Astrocyte (in vitro differentiated cells and primary cell): ENCODE measurements at regions not wholly inside any gene's neighbourhood (a gene's known extent, or its start where the extent isn't known, plus 50 kb on each side); places are given as distances from the start of the nearest gene placed in this dataset.

Experiments used
- DNase-seq: peaks from one replicate; pipeline ENCODE4 v3.0.0-alpha.2; 2010; ENCODE audit warnings: low read depth
- FAIRE-seq: peaks from 2 replicates; lab custom pipeline; 2011; peaks lifted over from hg19 to GRCh38; lab: Jason Lieb, UNC
- H2AFZ ChIP-seq: 2 replicates; pipeline ENCODE4 v1.6.0; 2012; ENCODE audit warnings: low read depth, low read length, inconsistent platforms
- H3K27ac ChIP-seq: 2 replicates; pipeline ENCODE4 v1.5.1; 2011; ENCODE audit warnings: low read depth, low read length, inconsistent platforms
- H3K27me3 ChIP-seq: 2 replicates; pipeline ENCODE4 v1.6.0; 2011; ENCODE audit warnings: low read length, inconsistent platforms; ENCODE audit not compliant: insufficient read depth
- H3K36me3 ChIP-seq: 2 replicates; pipeline ENCODE4 v1.5.1; 2011; ENCODE audit warnings: low read length, inconsistent platforms; ENCODE audit not compliant: insufficient read depth
- H3K4me1 ChIP-seq: 2 replicates; pipeline ENCODE4 v1.5.1; 2011; ENCODE audit warnings: low read length, inconsistent platforms; ENCODE audit not compliant: insufficient read depth
- H3K4me2 ChIP-seq: 2 replicates; pipeline ENCODE4 v1.6.0; 2012; ENCODE audit warnings: low read length, inconsistent platforms
- H3K4me3 ChIP-seq: 2 replicates; pipeline ENCODE4 v1.5.1; 2011; ENCODE audit warnings: low read depth, mild to moderate bottlenecking, low read length, inconsistent platforms; ENCODE audit not compliant: insufficient read depth
- H3K79me2 ChIP-seq: 2 replicates; pipeline ENCODE4 v1.6.0; 2012; ENCODE audit warnings: mild to moderate bottlenecking, low read length, inconsistent platforms; ENCODE audit not compliant: insufficient read depth
- H3K9ac ChIP-seq: 2 replicates; pipeline ENCODE4 v1.6.0; 2012; ENCODE audit warnings: mild to moderate bottlenecking, low read length, inconsistent platforms
- H3K9me3 ChIP-seq: 2 replicates; pipeline ENCODE4 v1.5.1; 2012; ENCODE audit warnings: low read depth, mild to moderate bottlenecking, low read length, inconsistent platforms; ENCODE audit not compliant: insufficient read depth
- H4K20me1 ChIP-seq: 2 replicates; pipeline ENCODE4 v1.6.0; 2012; ENCODE audit warnings: low read length, inconsistent platforms; ENCODE audit not compliant: insufficient read depth
- H3K27ac Mint-ChIP-seq: one replicate; pipeline ENCODE4 v1.8.0; 2021; ENCODE audit warnings: mild to moderate bottlenecking, mixed read lengths; ENCODE audit not compliant: unreplicated experiment
- H3K27me3 Mint-ChIP-seq: one replicate; pipeline ENCODE4 v1.8.0; 2021; ENCODE audit warnings: low read depth, mixed read lengths; ENCODE audit not compliant: unreplicated experiment
- H3K36me3 Mint-ChIP-seq: one replicate; pipeline ENCODE4 v1.8.0; 2021; ENCODE audit warnings: low read depth, mixed read lengths; ENCODE audit not compliant: unreplicated experiment
- H3K4me1 Mint-ChIP-seq: one replicate; pipeline ENCODE4 v1.8.0; 2021; ENCODE audit warnings: low read depth, mixed read lengths; ENCODE audit not compliant: unreplicated experiment
- H3K4me3 Mint-ChIP-seq: one replicate; pipeline ENCODE4 v1.8.0; 2021; ENCODE audit warnings: mild to moderate bottlenecking, moderate library complexity, mixed read lengths; ENCODE audit not compliant: unreplicated experiment
- H3K9me3 Mint-ChIP-seq: one replicate; pipeline ENCODE4 v1.8.0; 2021; ENCODE audit warnings: mild to moderate bottlenecking, mixed read lengths; ENCODE audit not compliant: unreplicated experiment
- EZH2 ChIP-seq: IDR thresholded peaks from 2 replicates; pipeline ENCODE4 v1.6.1; 2012; ENCODE audit warnings: mild to moderate bottlenecking, low read length, inconsistent platforms; ENCODE audit not compliant: insufficient read depth
- TF ChIP-seq, protein P1 (sequence below): IDR thresholded peaks from 2 replicates; pipeline ENCODE4 v1.5.1; 2011; ENCODE audit warnings: low read depth, mild to moderate bottlenecking, inconsistent platforms, low read length, moderate library complexity; ENCODE audit not compliant: insufficient read depth

DNA sequence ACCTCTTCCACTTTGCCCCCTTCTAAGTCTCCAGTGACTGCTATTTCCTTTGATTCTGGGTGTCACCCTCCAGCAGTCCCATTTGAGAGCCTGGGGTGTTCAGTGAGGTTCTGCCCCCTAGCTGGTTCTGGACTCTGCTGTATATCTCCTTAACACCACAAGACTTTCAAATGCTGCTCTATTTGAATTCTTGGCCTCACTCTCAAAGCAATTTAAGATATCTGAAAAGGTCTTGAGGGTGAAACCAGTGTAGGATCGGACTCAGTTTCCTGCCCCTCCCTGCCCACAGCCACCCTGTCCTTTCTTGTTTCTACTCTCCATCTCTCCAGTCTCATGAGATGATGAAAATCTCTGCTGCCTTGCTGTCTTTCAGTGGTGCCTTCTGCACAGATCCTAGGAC, 280.9 kb downstream of the TENT4A start:
- H2AFZ ChIP-seq: no peak overlapping the region
- no peaks in the 10 kb centered on the region for H3K9me3 ChIP-seq
- Mint-ChIP-seq H3K27ac (no peak overlapping the region), H3K4me1 (peaks cover 6% of the 10 kb centered on the region), H3K36me3 (no peaks in the 10 kb centered on the region), H3K9me3 (peaks cover 2% of the 10 kb centered on the region), H3K27me3 (no peaks in the 10 kb centered on the region), H3K4me3 (no peak overlapping the region)
- H3K27me3 ChIP-seq: peaks cover 2% of the 10 kb centered on the region
- H3K4me3 ChIP-seq: no peak overlapping the region
- no peaks in the 10 kb centered on the region for H3K36me3 ChIP-seq
- no peaks in the 10 kb centered on the region for H3K4me1 ChIP-seq
- no peak for DNase-seq
- H3K9ac ChIP-seq: no peak overlapping the region
- no peaks in the 10 kb centered on the region for H3K79me2 ChIP-seq
- FAIRE-seq: no peak
- TF ChIP-seq, protein P1, sequence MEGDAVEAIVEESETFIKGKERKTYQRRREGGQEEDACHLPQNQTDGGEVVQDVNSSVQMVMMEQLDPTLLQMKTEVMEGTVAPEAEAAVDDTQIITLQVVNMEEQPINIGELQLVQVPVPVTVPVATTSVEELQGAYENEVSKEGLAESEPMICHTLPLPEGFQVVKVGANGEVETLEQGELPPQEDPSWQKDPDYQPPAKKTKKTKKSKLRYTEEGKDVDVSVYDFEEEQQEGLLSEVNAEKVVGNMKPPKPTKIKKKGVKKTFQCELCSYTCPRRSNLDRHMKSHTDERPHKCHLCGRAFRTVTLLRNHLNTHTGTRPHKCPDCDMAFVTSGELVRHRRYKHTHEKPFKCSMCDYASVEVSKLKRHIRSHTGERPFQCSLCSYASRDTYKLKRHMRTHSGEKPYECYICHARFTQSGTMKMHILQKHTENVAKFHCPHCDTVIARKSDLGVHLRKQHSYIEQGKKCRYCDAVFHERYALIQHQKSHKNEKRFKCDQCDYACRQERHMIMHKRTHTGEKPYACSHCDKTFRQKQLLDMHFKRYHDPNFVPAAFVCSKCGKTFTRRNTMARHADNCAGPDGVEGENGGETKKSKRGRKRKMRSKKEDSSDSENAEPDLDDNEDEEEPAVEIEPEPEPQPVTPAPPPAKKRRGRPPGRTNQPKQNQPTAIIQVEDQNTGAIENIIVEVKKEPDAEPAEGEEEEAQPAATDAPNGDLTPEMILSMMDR: no peak
- TF ChIP-seq EZH2: no peak
- no peak overlapping the region for H3K27ac ChIP-seq
- H3K4me2 ChIP-seq: no peak overlapping the region
- H4K20me1 ChIP-seq: no peaks in the 10 kb centered on the region

DNA sequence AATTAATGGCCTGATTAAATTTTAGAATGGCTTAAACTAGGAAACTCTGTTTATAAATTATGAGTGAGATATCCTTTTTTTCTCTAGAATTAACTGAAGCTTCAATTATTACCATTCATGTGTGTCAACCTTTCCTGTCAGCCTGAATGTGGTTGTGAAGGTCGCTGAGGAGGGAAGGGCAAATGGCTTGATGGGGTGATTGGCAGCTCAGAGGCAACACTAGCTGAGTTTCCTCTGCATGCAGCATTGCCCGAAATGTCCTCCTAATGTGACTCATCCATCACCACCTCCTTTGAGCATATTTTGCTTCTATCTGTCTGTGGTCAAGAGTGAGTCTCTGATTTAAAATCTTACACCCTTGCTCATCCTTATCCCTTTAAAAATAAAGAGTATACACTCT, 281.9 kb downstream of the TENT4A start:
- no peak for FAIRE-seq
- H3K9me3 Mint-ChIP-seq: peaks cover 2% of the 10 kb centered on the region
- H3K36me3 Mint-ChIP-seq: no peaks in the 10 kb centered on the region

DNA sequence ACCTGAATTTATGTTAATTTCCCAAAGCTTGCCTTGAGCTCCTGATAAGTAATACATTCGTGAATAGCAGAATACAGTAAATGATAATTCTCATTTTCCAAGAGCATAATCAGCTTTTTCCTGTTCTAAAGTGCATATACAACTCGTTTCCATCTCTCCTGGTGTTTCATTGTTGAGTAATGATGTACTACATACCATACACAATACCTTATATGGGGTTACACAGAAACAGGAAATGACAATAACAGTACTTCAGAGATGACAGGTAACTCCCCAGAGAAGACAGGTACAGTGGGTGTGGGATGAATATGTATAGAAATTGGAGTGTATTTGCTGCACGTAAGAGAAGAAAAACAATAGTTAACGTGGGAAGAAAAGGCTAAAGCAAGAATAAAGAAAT, 287.1 kb downstream of the TENT4A start:
- FAIRE-seq (no peak), DNase-seq (no peak)
- Histone ChIP-seq H3K4me1 (no peaks in the 10 kb centered on the region), H2AFZ (no peak overlapping the region), H3K27me3 (no peaks in the 10 kb centered on the region), H3K9me3 (no peaks in the 10 kb centered on the region), H3K9ac (no peak overlapping the region), H3K79me2 (no peaks in the 10 kb centered on the region), H3K4me2 (no peak overlapping the region), H4K20me1 (no peaks in the 10 kb centered on the region), H3K27ac (no peak overlapping the region), H3K36me3 (no peaks in the 10 kb centered on the region), H3K4me3 (no peak overlapping the region)
- Mint-ChIP-seq H3K27ac (peak overlapping the region; percentile 22), H3K4me1 (peaks cover 11% of the 10 kb centered on the region), H3K4me3 (no peak overlapping the region), H3K9me3 (peaks cover 2% of the 10 kb centered on the region), H3K36me3 (no peaks in the 10 kb centered on the region), H3K27me3 (peaks cover 7% of the 10 kb centered on the region)
- no peak for TF ChIP-seq EZH2
- TF ChIP-seq, protein P1: no peak

More for the DNA sequence above, 281.9 kb downstream of the TENT4A start:
- Histone ChIP-seq H3K9me3 (no peaks in the 10 kb centered on the region), H3K9ac (no peak overlapping the region), H4K20me1 (no peaks in the 10 kb centered on the region), H3K36me3 (no peaks in the 10 kb centered on the region), H3K4me1 (no peaks in the 10 kb centered on the region), H3K4me2 (no peak overlapping the region), H2AFZ (no peak overlapping the region), H3K79me2 (no peaks in the 10 kb centered on the region), H3K4me3 (no peak overlapping the region), H3K27me3 (peaks cover 2% of the 10 kb centered on the region), H3K27ac (no peak overlapping the region)
- no peak for TF ChIP-seq EZH2
- TF ChIP-seq, protein P1: no peak
- Mint-ChIP-seq H3K27me3 (no peaks in the 10 kb centered on the region), H3K4me3 (no peak overlapping the region), H3K4me1 (peaks cover 11% of the 10 kb centered on the region), H3K27ac (no peak overlapping the region)
- no peak for DNase-seq
